ENCODE measurements at regions not wholly inside any gene's neighbourhood (a gene's known extent, or its start where the extent isn't known, plus 50 kb on each side); places are given as distances from the start of the nearest gene placed in this dataset.

- TF ChIP-seq POLR2A (IDR thresholded peaks at IDR 0.05; ENCODE audit: low read length) (no peak), GATA1 (IDR thresholded peaks at IDR 0.05; ENCODE audit: low read depth, low read length) (no peak)
Observed at GRCh38 chr3:152731511-152731910, 103.4 kb upstream of the P2RY1 start.

All from erythroblast (primary cell).